ENCODE measurements at regions not wholly inside any gene's neighbourhood (a gene's known extent, or its start where the extent isn't known, plus 50 kb on each side); places are given as distances from the start of the nearest gene placed in this dataset.

- Histone ChIP-seq H3K27ac (ENCODE audit: low read depth, low read length) (no peak overlapping the region), H3F3A (ENCODE audit: insufficient read depth) (no peaks in the 10 kb centered on the region), H2AFZ (ENCODE audit: low read depth, low read length, severe bottlenecking) (no peak overlapping the region), H3K9ac (ENCODE audit: low read length) (no peak overlapping the region), H4K20me1 (ENCODE audit: low read depth, low read length) (no peaks in the 10 kb centered on the region), H3K9me3 (ENCODE audit: insufficient read depth, low read length) (no peaks in the 10 kb centered on the region), H3K9me2 (replicated peaks; ENCODE audit: insufficient read depth, low read length) (no peaks in the 10 kb centered on the region), H3K36me3 (ENCODE audit: low read length) (no peaks in the 10 kb centered on the region), H3K4me3 (ENCODE audit: insufficient read depth, low read length, poor library complexity, severe bottlenecking) (no peak overlapping the region), H3K4me2 (ENCODE audit: low read depth, low read length, poor library complexity, severe bottlenecking) (no peak overlapping the region), H3K79me2 (ENCODE audit: insufficient read depth, low read length) (no peaks in the 10 kb centered on the region), H3K27me3 (ENCODE audit: low read length) (no peaks in the 10 kb centered on the region)
- no peak for TF ChIP-seq EZH2phosphoT487 (conservative IDR thresholded peaks at IDR 0.05; ENCODE audit: low read length)
- TF ChIP-seq, protein P1, sequence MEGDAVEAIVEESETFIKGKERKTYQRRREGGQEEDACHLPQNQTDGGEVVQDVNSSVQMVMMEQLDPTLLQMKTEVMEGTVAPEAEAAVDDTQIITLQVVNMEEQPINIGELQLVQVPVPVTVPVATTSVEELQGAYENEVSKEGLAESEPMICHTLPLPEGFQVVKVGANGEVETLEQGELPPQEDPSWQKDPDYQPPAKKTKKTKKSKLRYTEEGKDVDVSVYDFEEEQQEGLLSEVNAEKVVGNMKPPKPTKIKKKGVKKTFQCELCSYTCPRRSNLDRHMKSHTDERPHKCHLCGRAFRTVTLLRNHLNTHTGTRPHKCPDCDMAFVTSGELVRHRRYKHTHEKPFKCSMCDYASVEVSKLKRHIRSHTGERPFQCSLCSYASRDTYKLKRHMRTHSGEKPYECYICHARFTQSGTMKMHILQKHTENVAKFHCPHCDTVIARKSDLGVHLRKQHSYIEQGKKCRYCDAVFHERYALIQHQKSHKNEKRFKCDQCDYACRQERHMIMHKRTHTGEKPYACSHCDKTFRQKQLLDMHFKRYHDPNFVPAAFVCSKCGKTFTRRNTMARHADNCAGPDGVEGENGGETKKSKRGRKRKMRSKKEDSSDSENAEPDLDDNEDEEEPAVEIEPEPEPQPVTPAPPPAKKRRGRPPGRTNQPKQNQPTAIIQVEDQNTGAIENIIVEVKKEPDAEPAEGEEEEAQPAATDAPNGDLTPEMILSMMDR (IDR thresholded peaks at IDR 0.05; ENCODE audit: insufficient read depth, low read length, poor library complexity, severe bottlenecking): no peak
Observed at GRCh38 chr2:54381293-54381692, 74.8 kb upstream of the SPTBN1 start.

DNA sequence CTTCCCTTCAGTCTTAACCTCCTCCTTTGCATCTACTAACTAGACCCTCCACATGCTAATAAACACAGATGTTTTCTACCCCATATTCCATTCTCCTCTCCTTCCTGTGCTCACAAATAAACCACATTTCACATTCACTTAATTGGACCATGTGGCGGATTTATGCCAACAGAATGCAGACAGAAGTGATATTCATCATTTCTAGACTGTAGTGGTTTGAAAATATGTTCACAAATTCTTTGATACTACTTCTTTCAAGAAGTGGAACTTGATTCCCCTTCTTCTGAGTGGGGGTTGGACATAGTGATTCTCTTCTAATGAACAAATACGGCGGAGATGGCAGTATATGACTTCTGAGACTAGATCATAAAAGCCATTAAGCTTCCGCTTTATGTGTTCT, 73.5 kb upstream of the SPTBN1 start:
- H3F3A ChIP-seq (ENCODE audit: insufficient read depth): no peaks in the 10 kb centered on the region
- no peaks in the 10 kb centered on the region for H4K20me1 ChIP-seq (ENCODE audit: low read depth, low read length)
- no peaks in the 10 kb centered on the region for H3K9me2 ChIP-seq (replicated peaks; ENCODE audit: insufficient read depth, low read length)
- no peaks in the 10 kb centered on the region for H3K9me3 ChIP-seq (ENCODE audit: insufficient read depth, low read length)
- H2AFZ ChIP-seq (ENCODE audit: low read depth, low read length, severe bottlenecking): no peak overlapping the region
- no peaks in the 10 kb centered on the region for H3K79me2 ChIP-seq (ENCODE audit: insufficient read depth, low read length)
- TF ChIP-seq, protein P1 (IDR thresholded peaks at IDR 0.05; ENCODE audit: insufficient read depth, low read length, poor library complexity, severe bottlenecking): no peak
- no peak for TF ChIP-seq EZH2phosphoT487 (conservative IDR thresholded peaks at IDR 0.05; ENCODE audit: low read length)
- no peak overlapping the region for H3K27ac ChIP-seq (ENCODE audit: low read depth, low read length)
- H3K4me3 ChIP-seq (ENCODE audit: insufficient read depth, low read length, poor library complexity, severe bottlenecking): no peak overlapping the region
- no peak overlapping the region for H3K9ac ChIP-seq (ENCODE audit: low read length)
- no peaks in the 10 kb centered on the region for H3K36me3 ChIP-seq (ENCODE audit: low read length)
- H3K4me2 ChIP-seq (ENCODE audit: low read depth, low read length, poor library complexity, severe bottlenecking): no peak overlapping the region
- no peaks in the 10 kb centered on the region for H3K27me3 ChIP-seq (ENCODE audit: low read length)

GRCh38 chr2:54384301-54385203, 71.6 kb upstream of the SPTBN1 start:
- no peak for TF ChIP-seq EZH2phosphoT487 (conservative IDR thresholded peaks at IDR 0.05; ENCODE audit: low read length)
- TF ChIP-seq, protein P1 (IDR thresholded peaks at IDR 0.05; ENCODE audit: insufficient read depth, low read length, poor library complexity, severe bottlenecking): no peak

More at GRCh38 chr2:54384301-54385203, 71.6 kb upstream of the SPTBN1 start:
- no peak overlapping the region for H3K4me2 ChIP-seq (ENCODE audit: low read depth, low read length, poor library complexity, severe bottlenecking)
- no peak overlapping the region for H3K4me3 ChIP-seq (ENCODE audit: insufficient read depth, low read length, poor library complexity, severe bottlenecking)
- no peaks in the 10 kb centered on the region for H3K27me3 ChIP-seq (ENCODE audit: low read length)
- H3K9me2 ChIP-seq (replicated peaks; ENCODE audit: insufficient read depth, low read length): no peaks in the 10 kb centered on the region
- H3F3A ChIP-seq (ENCODE audit: insufficient read depth): no peaks in the 10 kb centered on the region
- H3K9me3 ChIP-seq (ENCODE audit: insufficient read depth, low read length): no peaks in the 10 kb centered on the region
- no peaks in the 10 kb centered on the region for H3K36me3 ChIP-seq (ENCODE audit: low read length)
- no peak overlapping the region for H3K9ac ChIP-seq (ENCODE audit: low read length)
- no peaks in the 10 kb centered on the region for H4K20me1 ChIP-seq (ENCODE audit: low read depth, low read length)
- H3K79me2 ChIP-seq (ENCODE audit: insufficient read depth, low read length): no peaks in the 10 kb centered on the region
- H2AFZ ChIP-seq (ENCODE audit: low read depth, low read length, severe bottlenecking): no peak overlapping the region
- H3K27ac ChIP-seq (ENCODE audit: low read depth, low read length): no peak overlapping the region

Measured in SU-DHL-6 (cell line).